ENCODE measurements at regions not wholly inside any gene's neighbourhood (a gene's known extent, or its start where the extent isn't known, plus 50 kb on each side); places are given as distances from the start of the nearest gene placed in this dataset.

DNA sequence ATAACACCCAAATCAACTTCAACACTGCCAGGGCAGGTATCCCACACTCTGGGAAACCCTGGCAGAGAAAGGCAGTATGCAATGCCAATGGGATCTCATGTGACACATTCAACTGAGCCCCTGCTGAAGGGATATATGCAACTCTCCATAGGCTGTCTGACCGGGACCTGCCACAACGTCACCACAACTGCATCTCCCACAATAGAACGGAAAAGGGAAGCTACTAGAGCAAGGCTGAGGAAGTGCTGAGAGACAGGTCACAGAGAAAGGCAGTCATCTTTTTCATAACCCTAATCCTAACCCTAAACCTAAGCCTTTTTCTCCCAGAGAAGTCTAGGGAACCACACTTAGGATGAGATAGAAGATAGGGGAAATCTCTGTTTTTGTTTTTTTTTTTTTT is 345.9 kb upstream of the CD180 start:
- TF ChIP-seq, protein P1, sequence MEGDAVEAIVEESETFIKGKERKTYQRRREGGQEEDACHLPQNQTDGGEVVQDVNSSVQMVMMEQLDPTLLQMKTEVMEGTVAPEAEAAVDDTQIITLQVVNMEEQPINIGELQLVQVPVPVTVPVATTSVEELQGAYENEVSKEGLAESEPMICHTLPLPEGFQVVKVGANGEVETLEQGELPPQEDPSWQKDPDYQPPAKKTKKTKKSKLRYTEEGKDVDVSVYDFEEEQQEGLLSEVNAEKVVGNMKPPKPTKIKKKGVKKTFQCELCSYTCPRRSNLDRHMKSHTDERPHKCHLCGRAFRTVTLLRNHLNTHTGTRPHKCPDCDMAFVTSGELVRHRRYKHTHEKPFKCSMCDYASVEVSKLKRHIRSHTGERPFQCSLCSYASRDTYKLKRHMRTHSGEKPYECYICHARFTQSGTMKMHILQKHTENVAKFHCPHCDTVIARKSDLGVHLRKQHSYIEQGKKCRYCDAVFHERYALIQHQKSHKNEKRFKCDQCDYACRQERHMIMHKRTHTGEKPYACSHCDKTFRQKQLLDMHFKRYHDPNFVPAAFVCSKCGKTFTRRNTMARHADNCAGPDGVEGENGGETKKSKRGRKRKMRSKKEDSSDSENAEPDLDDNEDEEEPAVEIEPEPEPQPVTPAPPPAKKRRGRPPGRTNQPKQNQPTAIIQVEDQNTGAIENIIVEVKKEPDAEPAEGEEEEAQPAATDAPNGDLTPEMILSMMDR (IDR thresholded peaks at IDR 0.05), result no peak
- Mint-ChIP-seq H3K27me3 (ENCODE audit: insufficient read depth) (peaks cover 2% of the 10 kb centered on the region), H3K4me1 (ENCODE audit: low read depth) (no peaks in the 10 kb centered on the region), H3K9me3 (no peaks in the 10 kb centered on the region; the same call in 1 of the 2 replicates), H3K4me3 (no peak overlapping the region), H3K36me3 (ENCODE audit: low read depth) (no peaks in the 10 kb centered on the region), H3K27ac (no peak overlapping the region)
- no peak for DNase-seq

DNA sequence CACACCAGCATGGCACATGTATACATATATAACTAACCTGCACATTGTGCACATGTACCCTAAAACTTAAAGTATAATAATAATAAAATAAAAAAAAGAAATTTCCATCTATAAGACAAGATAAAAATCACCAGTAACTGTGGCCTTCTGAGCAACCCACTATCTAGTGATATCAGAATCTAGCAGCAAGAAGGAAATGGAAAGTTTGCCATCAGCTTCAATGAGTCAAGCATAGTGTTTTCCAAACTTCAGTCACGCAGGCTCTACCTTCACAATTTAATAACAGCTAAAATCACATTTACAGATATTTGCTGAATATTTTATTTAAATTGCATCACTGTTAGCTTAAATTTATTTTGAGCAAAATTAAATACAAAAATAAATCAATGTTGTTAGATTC is 345.3 kb upstream of the CD180 start:
- Mint-ChIP-seq H3K27ac (no peak overlapping the region), H3K4me1 (ENCODE audit: low read depth) (no peaks in the 10 kb centered on the region), H3K4me3 (no peak overlapping the region), H3K36me3 (ENCODE audit: low read depth) (no peaks in the 10 kb centered on the region), H3K27me3 (ENCODE audit: insufficient read depth) (peaks cover 2% of the 10 kb centered on the region), H3K9me3 (no peaks in the 10 kb centered on the region; the same call in 1 of the 2 replicates)
- TF ChIP-seq, protein P1 (IDR thresholded peaks at IDR 0.05), result no peak
- DNase-seq, result no peak

DNA sequence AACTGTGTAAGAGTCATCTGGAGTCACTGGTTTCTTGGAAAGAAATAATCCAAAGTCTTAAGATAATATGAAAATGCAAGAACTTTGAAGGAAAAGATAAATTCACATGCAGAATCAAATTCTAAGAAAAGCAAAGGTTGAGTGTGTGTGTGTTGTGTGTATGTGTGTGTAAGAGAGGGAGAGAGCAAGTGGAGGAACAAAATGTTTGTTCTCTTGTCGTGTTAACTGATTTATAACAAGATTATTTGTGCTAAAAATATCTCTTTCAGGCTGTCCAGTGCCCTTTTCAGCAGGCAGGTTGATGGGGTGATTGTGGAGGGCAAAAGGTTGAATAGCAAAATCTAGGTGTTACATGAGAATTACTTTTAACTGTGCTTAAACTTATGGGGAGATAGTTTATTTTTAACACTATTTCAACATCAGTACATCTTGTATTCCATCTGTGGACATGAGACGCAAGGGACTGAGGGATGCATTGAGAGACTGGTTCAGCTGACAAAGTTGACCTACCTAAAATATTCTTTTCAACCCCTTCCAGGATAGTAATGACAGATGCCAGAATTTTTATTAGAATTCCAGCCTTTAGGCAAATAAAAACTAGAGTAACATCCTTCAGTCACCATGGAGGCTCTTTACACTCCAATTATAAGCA is 342.4 kb upstream of the CD180 start:
- no peak overlapping the region for H3K27ac Mint-ChIP-seq
- no peak overlapping the region for H3K4me3 Mint-ChIP-seq
- H3K4me1 Mint-ChIP-seq (ENCODE audit: low read depth), result no peaks in the 10 kb centered on the region
- H3K27me3 Mint-ChIP-seq (ENCODE audit: insufficient read depth), result no peaks in the 10 kb centered on the region; the same call in none of the 2 replicates
- no peaks in the 10 kb centered on the region for H3K9me3 Mint-ChIP-seq
- TF ChIP-seq, protein P1 (IDR thresholded peaks at IDR 0.05), result no peak
- DNase-seq, result no peak
- H3K36me3 Mint-ChIP-seq (ENCODE audit: low read depth), result no peaks in the 10 kb centered on the region

DNA sequence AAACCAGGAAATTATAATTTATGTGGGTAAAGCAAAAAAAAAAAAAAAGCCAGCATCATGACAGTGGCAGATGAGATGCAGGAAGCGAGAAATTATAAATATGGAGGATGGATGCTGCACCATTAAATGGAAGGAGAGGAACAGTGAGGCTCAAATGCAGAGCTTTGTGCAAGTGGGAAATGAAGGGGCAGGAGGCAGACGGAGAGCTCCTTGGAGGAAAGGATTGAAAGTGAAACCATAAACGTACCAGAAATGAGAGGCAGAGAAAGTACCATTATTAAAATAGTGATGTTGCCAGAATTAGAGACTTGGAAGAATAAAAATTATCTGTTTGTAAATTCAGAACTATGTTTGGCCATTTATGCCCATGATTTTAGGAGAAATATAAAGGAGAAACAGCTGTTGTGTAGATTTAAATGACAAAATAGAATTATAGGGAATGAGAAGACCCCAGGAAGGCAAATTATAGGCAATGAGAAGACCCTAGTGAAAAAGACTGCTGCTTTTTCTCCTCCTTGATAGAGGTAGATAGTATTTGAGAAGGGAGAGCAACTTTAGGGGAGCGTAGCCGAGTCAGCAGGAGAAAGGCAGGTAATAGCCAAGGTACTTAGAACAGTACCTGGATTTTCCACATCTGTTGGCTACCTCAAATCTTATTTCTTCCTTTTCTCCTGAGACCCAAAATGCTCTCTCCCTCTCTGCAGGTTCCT is 341.0 kb upstream of the CD180 start:
- Mint-ChIP-seq H3K4me1 (ENCODE audit: low read depth) (no peaks in the 10 kb centered on the region), H3K9me3 (no peaks in the 10 kb centered on the region), H3K36me3 (ENCODE audit: low read depth) (no peaks in the 10 kb centered on the region), H3K27ac (no peak overlapping the region), H3K27me3 (ENCODE audit: insufficient read depth) (no peaks in the 10 kb centered on the region; the same call in 1 of the 2 replicates), H3K4me3 (no peak overlapping the region)
- TF ChIP-seq, protein P1 (IDR thresholded peaks at IDR 0.05), result no peak
- no peak for DNase-seq

DNA sequence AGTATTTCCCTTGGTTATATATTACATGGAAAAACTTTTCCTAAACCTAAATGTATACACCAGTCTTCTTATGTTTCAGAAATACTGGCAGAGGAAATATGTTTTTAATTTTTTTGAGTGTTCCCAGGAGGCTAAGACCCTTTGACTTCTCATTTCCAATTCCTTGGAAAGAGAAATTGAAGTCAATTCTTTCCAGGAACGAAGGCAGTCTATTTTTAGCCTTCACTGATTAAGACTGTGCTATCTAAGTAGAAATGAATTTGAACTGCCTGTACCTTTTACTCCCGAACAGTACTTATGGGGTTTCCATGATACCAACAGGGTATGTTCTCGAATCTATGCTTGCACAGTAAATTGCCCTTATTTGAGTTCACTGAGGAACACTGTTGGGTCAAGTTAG is 340.3 kb upstream of the CD180 start:
- no peak overlapping the region for H3K27ac Mint-ChIP-seq
- no peak for DNase-seq
- H3K9me3 Mint-ChIP-seq, result no peaks in the 10 kb centered on the region
- H3K36me3 Mint-ChIP-seq (ENCODE audit: low read depth), result no peaks in the 10 kb centered on the region
- TF ChIP-seq, protein P1 (IDR thresholded peaks at IDR 0.05), result no peak
- H3K4me3 Mint-ChIP-seq, result no peak overlapping the region
- no peaks in the 10 kb centered on the region for H3K27me3 Mint-ChIP-seq (ENCODE audit: insufficient read depth)
- no peaks in the 10 kb centered on the region for H3K4me1 Mint-ChIP-seq (ENCODE audit: low read depth)

Data from HFFc6 (cell line).